ENCODE measurements at regions not wholly inside any gene's neighbourhood (a gene's known extent, or its start where the extent isn't known, plus 50 kb on each side); places are given as distances from the start of the nearest gene placed in this dataset.

DNA sequence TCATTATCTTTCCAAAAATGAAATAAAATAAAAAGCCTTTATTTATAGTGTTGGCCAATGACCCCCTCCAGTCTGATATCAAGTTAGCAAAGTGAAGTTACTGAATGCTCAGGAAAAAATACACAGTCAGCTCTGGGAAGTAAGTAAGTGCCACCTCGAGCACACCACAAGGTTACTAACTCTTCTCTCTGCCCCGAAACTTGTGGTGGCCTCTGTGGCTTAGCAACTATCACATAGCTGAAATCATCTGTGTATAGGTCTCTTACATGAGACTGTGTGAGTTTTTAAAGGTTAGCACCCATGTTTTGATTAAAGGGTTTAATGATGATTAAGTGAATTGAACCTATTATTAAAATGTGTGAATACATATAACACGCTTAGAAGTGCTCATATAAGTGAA is 161.4 kb upstream of the KLF4 start:
- TF ChIP-seq EP300 (IDR thresholded peaks at IDR 0.05) (no peak), POLR2A (IDR thresholded peaks at IDR 0.05) (no peak), POLR2AphosphoS5 (IDR thresholded peaks at IDR 0.05) (no peak)
- TF ChIP-seq, protein P1, sequence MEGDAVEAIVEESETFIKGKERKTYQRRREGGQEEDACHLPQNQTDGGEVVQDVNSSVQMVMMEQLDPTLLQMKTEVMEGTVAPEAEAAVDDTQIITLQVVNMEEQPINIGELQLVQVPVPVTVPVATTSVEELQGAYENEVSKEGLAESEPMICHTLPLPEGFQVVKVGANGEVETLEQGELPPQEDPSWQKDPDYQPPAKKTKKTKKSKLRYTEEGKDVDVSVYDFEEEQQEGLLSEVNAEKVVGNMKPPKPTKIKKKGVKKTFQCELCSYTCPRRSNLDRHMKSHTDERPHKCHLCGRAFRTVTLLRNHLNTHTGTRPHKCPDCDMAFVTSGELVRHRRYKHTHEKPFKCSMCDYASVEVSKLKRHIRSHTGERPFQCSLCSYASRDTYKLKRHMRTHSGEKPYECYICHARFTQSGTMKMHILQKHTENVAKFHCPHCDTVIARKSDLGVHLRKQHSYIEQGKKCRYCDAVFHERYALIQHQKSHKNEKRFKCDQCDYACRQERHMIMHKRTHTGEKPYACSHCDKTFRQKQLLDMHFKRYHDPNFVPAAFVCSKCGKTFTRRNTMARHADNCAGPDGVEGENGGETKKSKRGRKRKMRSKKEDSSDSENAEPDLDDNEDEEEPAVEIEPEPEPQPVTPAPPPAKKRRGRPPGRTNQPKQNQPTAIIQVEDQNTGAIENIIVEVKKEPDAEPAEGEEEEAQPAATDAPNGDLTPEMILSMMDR (IDR thresholded peaks at IDR 0.05) = no peak
